ENCODE measurements at regions not wholly inside any gene's neighbourhood (a gene's known extent, or its start where the extent isn't known, plus 50 kb on each side); places are given as distances from the start of the nearest gene placed in this dataset.
"Not testable (repeated sequence)": the region's sequence is repeated elsewhere in the genome, so short reads cannot be mapped to it uniquely, and the experiment has no call there.

GRCh38 chr6:9290342-9290741 is 855.0 kb upstream of the SLC35B3 start:
- TF ChIP-seq, protein P1, sequence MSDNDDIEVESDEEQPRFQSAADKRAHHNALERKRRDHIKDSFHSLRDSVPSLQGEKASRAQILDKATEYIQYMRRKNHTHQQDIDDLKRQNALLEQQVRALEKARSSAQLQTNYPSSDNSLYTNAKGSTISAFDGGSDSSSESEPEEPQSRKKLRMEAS (IDR thresholded peaks at IDR 0.05): not testable (repeated sequence)
- TF ChIP-seq, protein P2, sequence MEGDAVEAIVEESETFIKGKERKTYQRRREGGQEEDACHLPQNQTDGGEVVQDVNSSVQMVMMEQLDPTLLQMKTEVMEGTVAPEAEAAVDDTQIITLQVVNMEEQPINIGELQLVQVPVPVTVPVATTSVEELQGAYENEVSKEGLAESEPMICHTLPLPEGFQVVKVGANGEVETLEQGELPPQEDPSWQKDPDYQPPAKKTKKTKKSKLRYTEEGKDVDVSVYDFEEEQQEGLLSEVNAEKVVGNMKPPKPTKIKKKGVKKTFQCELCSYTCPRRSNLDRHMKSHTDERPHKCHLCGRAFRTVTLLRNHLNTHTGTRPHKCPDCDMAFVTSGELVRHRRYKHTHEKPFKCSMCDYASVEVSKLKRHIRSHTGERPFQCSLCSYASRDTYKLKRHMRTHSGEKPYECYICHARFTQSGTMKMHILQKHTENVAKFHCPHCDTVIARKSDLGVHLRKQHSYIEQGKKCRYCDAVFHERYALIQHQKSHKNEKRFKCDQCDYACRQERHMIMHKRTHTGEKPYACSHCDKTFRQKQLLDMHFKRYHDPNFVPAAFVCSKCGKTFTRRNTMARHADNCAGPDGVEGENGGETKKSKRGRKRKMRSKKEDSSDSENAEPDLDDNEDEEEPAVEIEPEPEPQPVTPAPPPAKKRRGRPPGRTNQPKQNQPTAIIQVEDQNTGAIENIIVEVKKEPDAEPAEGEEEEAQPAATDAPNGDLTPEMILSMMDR (IDR thresholded peaks at IDR 0.05; ENCODE audit: low read depth, low read length, missing input control): not testable (repeated sequence)
- TF ChIP-seq ATF3 (IDR thresholded peaks at IDR 0.05): not testable (repeated sequence)

Data from liver (tissue), 3 donors.